ENCODE measurements at regions not wholly inside any gene's neighbourhood (a gene's known extent, or its start where the extent isn't known, plus 50 kb on each side); places are given as distances from the start of the nearest gene placed in this dataset.

GRCh38 chr12:92537290-92537960 lies 165.4 kb upstream of the PLEKHG7 start:
- ChIA-PET SMC1A (ENCODE audit: uncharacterized antibody, unreplicated experiment) (interaction anchor here (1.1 to 12.8 kb wide), 10 partner anchors 9 to 68 kb away, joined by 3 to 319 read pairs (median 4); no protein-coding TSS in a partner anchor), POLR2A (interaction anchor here (0.7 to 15.5 kb wide), 6 partner anchors 10 to 391 kb away, joined by 3 to 204 read pairs (median 4); partner anchors contain the start of gene BTG1), CTCF (interaction anchor here (0.9 to 1.7 kb wide), 4 partner anchors 27 to 129 kb away, joined by 3 to 9 read pairs (median 4); no protein-coding TSS in a partner anchor), RAD21 (ENCODE audit: unreplicated experiment) (interaction anchor here (0.5 to 15.5 kb wide), 12 partner anchors 9 to 401 kb away, joined by 3 to 346 read pairs (median 4); no protein-coding TSS in a partner anchor)
- no TSS peak for BruUV-seq (replicated peaks)
- Histone ChIP-seq H3K4me1 (ENCODE audit: control insufficient read depth, insufficient read depth, low read length) (peaks cover 62% of the 10 kb centered on the region), H3K36me3 (ENCODE audit: control insufficient read depth in 2 of 2, insufficient read depth in 2 of 2, low read length in 1 of 2) (no peaks in the 10 kb centered on the region), H3K4me2 (ENCODE audit: control insufficient read depth, insufficient read depth) (peak overlapping the region; percentile 65), H3K9me3 (replicated peaks; ENCODE audit: control insufficient read depth, insufficient read depth, low read length) (no peaks in the 10 kb centered on the region; the same call in 2 of the 3 replicates), H3K9ac (ENCODE audit: control insufficient read depth, insufficient read depth, low read length) (peak overlapping the region; percentile 20; the same call in 1 of the 2 replicates), H3K27me3 (replicated peaks in 1 of 2; ENCODE audit: control insufficient read depth in 2 of 2, insufficient read depth in 2 of 2, low read length in 1 of 2) (no peaks in the 10 kb centered on the region), H3K27ac (ENCODE audit: control insufficient read depth, insufficient read depth) (peak overlapping the region; percentile 99), H3K79me2 (ENCODE audit: control insufficient read depth, insufficient read depth, low read length) (no peaks in the 10 kb centered on the region; the same call in none of the 2 replicates), H2AFZ (ENCODE audit: control insufficient read depth, low read depth, low read length) (peak overlapping the region; percentile 41), H4K20me1 (ENCODE audit: control insufficient read depth, insufficient read depth) (no peaks in the 10 kb centered on the region), H3K4me3 (no peak overlapping the region)
- ATAC-seq: peak; percentile 12
- no peak for FAIRE-seq
- 75% methylated on average over 3 of the region's 3 CpGs for WGBS (ENCODE audit: insufficient coverage, insufficient replicate concordance, low lambda C conversion rate, missing lambda C conversion rate)
- no peak for DNase-seq (ENCODE audit: low read depth, low spot score)
- intact Hi-C loops (cut with micrococcal nuclease; ENCODE audit: unreplicated experiment): no loop called here
- in situ Hi-C loops (cut with MboI): no loop called here
- TF ChIP-seq JUNB (IDR thresholded peaks at IDR 0.05) (peak; percentile 38; the same call in 1 of the 2 replicates), CHD2 (IDR thresholded peaks at IDR 0.05; ENCODE audit: borderline replicate concordance, low read depth, low read length) (no peak), NRF1 (conservative IDR thresholded peaks at IDR 0.05; ENCODE audit: low read depth, low read length) (no peak), GABPA (IDR thresholded peaks at IDR 0.05; ENCODE audit: low read depth) (no peak), HDGF (IDR thresholded peaks at IDR 0.05) (0 out of 2 replicates have a peak, but pooled peaks have one; percentile 47), RAD21 (IDR thresholded peaks at IDR 0.05; ENCODE audit: insufficient read depth, low read depth, low read length) (no peak), EED (IDR thresholded peaks at IDR 0.05; ENCODE audit: low read depth) (0 out of 2 replicates have a peak, but pooled peaks have one; percentile 40), IKZF2 (IDR thresholded peaks at IDR 0.05) (peak; percentile 41 to 58; a peak in 3 of 4 replicates), RAD51 (IDR thresholded peaks at IDR 0.05) (no peak), EP300 (IDR thresholded peaks at IDR 0.05; ENCODE audit: borderline replicate concordance in 1 of 2, control insufficient read depth in 1 of 2, low read depth in 2 of 2, low read length in 2 of 2) (peak in 1 of 2 experiments; percentile 15; a peak in 1 of 4 replicates), SMAD1 (IDR thresholded peaks at IDR 0.05; ENCODE audit: low read depth, partially characterized antibody) (no peak), MEF2B (IDR thresholded peaks at IDR 0.05; ENCODE audit: partially characterized antibody, poor library complexity, severe bottlenecking) (no peak), RB1 (IDR thresholded peaks at IDR 0.05; ENCODE audit: borderline replicate concordance) (no peak), NKRF (conservative IDR thresholded peaks at IDR 0.05) (no peak), EZH2 (IDR thresholded peaks at IDR 0.05; ENCODE audit: borderline replicate concordance, control insufficient read depth, low read depth, low read length) (no peak), TCF7 (IDR thresholded peaks at IDR 0.05; ENCODE audit: borderline replicate concordance) (no peak), CBFB (IDR thresholded peaks at IDR 0.05; ENCODE audit: low read depth) (no peak), RUNX3 (IDR thresholded peaks at IDR 0.05; ENCODE audit: low read length) (peak; percentile 77), EGR1 (IDR thresholded peaks at IDR 0.05; ENCODE audit: borderline replicate concordance in 1 of 2, low read depth in 2 of 2, low read length in 2 of 2) (no peak), CREM (IDR thresholded peaks at IDR 0.05; ENCODE audit: low read depth) (0 out of 2 replicates have a peak, but pooled peaks have one; percentile 23), LARP7 (IDR thresholded peaks at IDR 0.05) (no peak)
- TF ChIP-seq, protein P1, sequence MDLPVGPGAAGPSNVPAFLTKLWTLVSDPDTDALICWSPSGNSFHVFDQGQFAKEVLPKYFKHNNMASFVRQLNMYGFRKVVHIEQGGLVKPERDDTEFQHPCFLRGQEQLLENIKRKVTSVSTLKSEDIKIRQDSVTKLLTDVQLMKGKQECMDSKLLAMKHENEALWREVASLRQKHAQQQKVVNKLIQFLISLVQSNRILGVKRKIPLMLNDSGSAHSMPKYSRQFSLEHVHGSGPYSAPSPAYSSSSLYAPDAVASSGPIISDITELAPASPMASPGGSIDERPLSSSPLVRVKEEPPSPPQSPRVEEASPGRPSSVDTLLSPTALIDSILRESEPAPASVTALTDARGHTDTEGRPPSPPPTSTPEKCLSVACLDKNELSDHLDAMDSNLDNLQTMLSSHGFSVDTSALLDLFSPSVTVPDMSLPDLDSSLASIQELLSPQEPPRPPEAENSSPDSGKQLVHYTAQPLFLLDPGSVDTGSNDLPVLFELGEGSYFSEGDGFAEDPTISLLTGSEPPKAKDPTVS (IDR thresholded peaks at IDR 0.05; ENCODE audit: low read depth, low read length): no peak

All from GM12878 (cell line).